ENCODE measurements at regions not wholly inside any gene's neighbourhood (a gene's known extent, or its start where the extent isn't known, plus 50 kb on each side); places are given as distances from the start of the nearest gene placed in this dataset.
"Not testable (repeated sequence)": the region's sequence is repeated elsewhere in the genome, so short reads cannot be mapped to it uniquely, and the experiment has no call there.

DNA sequence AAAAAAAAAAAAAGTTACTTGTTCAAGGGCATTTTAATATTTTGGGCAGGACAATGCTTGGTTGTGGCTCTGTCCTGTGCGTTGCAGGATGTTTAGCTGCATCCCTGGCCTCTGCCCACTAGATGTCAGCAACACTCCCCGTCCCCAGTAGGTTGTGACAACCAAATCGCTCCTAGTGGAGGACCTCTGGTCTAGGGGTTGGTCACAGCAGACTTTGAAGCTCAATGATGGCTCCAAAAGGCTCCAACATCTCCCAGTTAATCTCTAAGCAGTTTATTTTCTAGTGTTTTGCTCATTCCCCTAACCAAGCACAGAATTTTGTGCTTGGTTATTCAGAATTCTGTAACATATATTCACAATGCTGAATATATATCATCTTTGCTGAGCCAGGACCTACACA, 67.0 kb downstream of the CHRNA1 start:
- peak; percentile 61 for DNase-seq (ENCODE audit: low read depth)

DNA sequence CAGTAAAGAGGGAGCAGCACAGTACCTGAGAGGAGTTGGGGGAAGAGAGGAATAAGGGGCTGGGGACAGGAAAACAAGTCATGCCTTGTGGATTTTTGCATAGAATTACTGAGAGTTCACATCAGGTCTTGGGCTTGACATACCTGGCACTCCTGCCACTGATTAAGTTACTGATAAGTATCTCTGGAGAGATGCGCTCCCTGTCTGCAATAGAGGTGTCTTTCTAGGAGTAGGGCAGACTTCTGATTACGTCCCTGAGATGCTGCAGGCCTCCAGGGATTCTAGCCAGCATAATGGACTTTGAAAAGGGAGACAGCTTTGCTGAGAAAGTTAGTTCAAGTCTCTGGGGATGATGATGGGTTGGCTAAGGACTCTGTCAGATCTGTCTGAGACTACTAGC, 69.4 kb downstream of the CHRNA1 start:
- no peak for DNase-seq (ENCODE audit: low read depth)

DNA sequence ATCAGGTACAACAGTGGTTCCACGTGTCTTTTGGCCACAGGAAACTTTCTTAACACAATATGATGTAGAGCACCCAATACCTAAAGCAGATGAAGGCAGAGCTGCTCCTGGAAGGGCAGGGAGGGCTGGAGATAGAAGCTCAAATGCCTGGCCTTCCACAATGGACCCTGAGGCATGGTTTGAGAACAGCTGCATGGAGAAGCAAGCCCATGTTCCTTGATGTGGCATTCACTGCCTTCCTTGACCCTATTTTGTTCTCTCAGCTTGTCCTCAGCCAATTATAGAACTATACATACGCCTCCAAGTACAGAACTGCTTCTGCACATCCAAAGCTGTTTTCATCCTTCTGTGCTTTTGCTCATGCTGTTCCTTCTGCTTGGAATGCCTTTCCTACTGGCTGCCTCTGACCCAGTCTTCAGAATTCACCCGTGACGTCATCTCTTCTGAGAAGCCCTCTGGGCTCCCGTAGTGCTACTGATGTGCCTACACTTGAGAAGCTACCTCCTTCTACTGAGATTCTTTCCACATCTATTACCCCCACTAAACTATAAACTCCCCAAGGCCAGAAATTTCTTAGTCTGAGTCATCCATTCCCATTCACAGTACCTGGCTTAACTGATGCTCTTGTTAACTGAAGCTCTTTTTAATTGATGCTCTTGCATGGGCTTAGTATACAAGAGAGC, 69.9 kb downstream of the CHRNA1 start:
- DNase-seq (ENCODE audit: low read depth) = no peak

DNA sequence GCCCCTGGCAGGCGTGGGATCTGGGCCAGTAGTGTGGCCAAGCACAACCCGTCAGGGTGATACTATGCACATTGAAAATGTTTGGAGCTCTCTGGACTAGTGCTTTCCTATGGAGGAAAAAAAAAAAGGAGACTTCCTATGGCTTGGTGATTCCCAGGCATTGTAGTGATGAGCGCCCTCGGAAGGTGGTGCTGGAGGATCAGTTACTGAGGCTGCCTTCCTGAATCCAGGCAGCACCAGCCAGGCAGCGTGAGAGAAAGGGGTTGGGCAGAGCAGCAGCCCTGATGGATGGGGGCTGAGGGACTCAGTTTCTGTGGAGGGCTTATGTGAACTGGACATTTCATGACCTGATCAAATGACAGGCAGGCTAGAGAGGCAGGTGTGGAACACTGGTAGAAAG, 70.9 kb downstream of the CHRNA1 start:
- DNase-seq (ENCODE audit: low read depth) = no peak

DNA sequence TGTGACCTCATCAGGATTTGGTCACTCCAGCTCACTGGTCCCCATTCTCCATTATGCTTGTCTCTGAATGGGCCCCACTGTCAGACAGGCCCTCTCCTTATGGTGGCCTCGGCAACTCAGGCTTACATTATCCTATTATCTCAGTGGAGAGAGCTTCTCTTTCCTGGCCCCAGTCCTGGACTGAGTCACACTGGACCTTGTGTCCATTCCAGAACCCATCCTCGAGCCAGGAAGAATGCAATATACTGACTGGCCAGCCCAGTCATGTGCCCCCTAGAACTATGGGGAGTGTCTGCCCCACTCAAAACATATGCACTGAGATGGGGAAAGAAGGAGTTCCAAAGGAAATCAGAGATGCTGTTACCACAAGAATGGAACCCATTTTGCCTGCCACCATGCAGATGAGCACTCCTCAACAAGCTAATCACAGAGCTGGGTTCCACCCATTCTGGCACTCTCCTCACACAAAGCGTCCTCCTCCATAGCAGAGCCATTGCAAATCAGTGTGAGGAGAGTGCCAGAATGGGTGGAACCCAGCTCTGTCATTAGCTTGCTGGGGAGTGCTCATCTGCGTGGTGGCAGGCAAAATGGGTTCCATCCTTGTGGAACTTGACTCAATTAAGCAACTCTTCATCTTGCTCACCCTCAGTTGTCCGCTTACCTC, 71.9 kb downstream of the CHRNA1 start:
- DNase-seq (ENCODE audit: low read depth) = no peak

DNA sequence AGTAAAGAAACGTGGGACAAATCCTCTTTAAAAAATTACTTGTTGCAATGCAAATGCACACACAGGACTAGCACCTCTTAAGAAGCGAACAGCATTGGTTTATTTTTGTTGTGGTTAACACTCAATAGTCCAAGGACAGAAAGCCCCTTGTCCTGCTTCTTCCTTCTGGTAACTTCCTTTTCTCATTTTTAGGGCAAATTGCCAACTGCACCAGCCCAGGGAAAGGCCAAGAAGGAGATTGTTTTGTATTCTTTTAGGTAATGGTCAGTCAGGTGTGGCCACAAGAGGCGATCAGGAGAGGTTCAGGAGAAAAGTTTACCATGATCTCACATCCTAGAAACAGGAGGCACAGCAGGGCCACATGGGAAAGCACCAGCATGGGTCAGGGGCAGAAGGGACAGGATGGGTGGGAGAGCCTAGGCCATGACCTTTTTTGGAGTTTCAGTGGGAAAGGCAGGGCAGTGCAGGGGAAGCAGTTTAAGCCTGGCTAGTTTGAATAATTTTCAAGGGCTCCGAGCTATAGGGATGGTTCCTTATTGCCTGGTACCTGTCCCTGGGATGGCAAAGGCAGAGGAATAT, 73.0 kb downstream of the CHRNA1 start:
- no peak for DNase-seq (ENCODE audit: low read depth)

DNA sequence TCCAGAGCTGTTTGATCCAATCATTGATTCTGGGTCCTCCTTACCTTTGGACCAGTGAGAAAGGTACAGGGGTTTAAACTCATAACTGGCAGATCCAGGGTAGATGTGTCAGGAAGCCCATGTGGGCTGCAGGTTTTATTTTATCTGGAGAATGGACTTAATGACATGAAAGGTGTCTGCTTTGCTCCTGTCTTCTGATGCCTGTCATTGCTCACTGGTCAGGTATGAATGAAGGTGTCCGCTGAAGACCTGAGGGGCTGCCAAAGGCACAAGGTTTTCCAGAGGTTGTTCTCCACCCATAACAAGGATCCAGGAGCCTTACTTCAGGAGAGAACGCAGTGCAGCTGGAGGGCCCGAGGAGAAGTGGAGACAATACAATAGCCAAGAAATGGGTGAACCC, 74.2 kb downstream of the CHRNA1 start:
- no peak for DNase-seq (ENCODE audit: low read depth)

DNA sequence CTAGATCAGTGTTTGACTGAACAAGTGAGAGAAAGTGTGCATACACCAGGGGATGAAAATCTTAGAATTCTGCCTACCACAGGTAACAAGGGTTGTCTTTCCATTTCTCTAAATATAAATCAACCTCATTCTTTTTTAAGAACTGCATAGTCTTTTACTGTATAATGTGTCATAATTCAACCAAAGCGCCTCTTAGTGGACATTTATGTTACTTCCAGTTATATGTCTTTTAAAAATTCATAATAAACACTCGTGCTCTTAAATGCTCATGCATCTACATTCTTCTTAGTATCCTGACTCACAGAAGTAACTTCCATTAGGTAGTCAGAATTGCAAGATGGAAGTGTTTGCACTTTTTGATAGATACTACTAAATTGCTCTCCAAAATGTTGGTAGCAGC, 76.2 kb downstream of the CHRNA1 start:
- DNase-seq (ENCODE audit: low read depth) = peak; percentile 34

DNA sequence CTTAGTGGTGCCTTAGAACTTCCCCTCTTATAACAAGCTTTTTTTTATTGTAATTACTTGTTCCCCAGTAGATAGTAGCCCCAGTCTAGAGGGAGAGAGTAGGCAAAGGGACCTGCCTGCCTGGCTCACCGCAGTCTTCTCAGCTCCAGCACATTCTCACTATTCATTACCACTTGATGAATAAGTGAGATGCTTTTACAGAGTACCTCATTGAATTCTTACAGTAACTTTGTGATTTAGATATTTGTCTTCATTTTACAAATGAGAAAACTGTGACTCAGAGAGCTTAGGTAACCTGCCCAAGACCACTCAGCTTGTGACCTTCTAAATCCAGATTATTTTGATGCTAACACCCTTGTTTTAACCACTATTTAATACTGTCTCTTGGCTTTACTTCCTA, 77.8 kb downstream of the CHRNA1 start:
- no peak for DNase-seq (ENCODE audit: low read depth)

DNA sequence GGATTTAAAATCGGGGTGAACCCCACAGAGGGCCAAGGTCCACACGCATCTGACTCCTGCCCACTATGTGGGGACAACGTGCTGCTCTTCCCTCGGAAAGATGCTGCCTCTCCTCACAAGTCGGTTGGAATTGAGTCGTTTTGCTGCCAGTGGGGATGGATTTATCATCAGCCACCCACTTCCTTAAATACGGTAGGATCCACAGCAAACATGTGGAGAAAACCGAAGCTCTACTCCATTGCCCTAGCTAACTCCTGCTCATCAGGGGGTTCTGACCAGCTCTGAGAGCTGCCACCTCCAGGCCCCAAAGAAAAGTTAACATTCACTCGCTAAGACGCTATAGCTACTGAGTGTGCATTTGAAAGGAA, 80.9 kb downstream of the CHRNA1 start:
- DNase-seq (ENCODE audit: low read depth) = peak; percentile 46

DNA sequence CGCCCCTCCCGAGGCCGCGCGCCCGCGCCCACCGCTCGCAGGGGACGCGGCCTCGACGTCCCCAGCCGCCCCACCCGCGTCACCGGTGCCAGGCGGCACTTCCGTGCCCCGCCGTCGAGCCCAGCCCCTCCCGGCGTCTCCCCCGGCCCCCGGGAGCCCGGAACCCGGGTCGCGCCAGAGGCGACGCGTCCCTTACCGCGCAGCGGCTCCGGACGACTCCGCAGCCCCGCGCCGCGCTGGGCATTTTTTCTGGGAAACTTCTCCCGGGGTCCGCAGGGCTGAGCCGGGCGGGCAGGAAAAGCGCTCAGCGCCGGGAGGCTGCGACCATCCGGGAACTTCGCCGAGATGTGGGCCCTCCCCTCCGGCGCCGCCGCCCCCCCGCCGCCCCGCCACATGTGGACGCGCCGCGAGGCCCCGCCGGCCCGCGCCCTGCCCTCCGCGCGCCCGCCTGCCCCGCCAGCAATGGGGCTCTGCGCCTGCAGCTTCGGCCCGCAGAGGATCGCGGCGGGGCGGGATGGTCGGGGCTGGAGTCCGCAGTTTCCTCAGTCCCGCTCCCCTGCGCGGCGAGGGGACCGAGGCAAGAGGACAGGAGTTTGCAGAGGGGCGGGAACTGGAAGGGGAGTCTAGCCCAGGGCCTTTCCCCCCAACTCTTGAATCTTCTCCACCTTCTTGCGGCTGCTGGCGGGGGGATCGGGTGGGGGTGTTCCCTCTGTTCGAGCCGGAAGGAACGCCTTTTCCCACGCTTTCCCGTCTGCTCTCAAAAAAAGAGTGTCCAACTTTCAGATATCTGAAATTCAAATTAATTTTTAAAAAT, 81.5 kb downstream of the CHRNA1 start:
- peak; percentile 38 for DNase-seq (ENCODE audit: low read depth)

DNA sequence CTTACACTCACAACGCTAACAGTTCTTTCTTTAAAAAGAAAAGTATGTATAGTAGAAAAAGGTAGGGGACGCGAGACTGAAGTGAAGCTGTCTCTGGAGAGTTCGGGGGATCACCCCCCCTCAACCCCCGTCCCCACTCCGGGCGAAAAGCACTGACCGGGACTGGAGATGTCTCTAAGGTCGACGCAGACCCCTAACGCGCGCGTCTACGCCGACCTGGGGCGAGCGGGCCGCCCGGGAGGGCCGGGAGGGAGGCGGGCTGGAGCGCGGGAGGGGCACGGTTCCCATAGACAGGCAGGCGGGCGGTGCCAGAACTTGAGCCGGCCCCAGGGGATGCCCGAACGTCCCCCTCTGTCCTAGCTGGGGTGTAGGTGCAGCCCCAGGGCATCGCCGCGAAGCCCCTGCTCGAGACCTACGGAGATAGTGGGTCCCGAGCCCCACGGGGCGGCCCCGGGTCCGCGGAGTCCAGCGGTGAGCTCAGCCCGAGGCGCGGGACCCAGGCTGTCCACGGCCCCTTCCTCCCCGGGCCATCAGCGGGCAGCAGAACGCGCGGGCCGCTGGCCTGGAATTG, 82.2 kb downstream of the CHRNA1 start:
- DNase-seq (ENCODE audit: low read depth) = peak; percentile 39

DNA sequence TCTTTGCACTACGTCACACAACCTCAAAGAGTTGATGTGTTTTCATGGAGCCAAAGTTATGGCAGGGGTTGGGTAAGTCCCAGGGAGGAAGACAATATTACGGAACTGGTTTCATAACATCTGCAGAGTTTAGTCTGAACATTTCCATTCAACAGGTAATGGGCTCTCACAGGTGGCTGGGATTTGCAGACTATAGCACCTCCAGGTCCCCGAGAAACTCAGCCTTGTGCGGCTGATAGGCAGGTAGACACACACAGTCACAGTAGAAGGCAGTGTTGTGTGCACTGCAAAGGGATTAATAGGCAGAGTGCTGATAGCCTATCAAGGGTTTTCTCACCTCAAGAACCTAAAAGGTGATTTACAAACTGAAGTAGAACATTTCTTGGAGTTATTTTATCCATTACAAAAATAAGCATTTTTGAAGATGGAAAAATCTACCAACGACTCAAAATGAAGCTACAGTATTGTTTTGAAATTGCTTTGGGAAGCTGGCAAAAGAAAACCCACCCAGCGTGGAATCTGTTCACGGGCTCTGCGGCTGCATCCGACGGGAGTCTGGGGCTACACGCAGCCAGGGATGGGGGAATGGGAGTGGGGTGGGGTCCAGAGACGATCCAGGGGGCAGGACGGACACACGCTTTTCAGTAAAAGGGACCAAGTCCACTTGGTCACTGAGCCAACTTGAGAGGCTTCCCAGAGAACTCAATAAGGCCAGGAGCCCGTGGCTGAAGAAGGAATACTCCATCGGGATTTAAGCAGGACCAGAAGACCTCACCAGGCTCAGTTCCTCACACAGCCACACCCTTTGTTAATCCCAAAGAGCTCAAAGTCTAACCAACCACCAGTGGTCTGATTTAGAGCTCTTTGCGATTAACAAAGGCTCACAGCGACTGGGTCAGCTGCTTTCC, 82.9 kb downstream of the CHRNA1 start:
- DNase-seq (ENCODE audit: low read depth) = peak; percentile 21

DNA sequence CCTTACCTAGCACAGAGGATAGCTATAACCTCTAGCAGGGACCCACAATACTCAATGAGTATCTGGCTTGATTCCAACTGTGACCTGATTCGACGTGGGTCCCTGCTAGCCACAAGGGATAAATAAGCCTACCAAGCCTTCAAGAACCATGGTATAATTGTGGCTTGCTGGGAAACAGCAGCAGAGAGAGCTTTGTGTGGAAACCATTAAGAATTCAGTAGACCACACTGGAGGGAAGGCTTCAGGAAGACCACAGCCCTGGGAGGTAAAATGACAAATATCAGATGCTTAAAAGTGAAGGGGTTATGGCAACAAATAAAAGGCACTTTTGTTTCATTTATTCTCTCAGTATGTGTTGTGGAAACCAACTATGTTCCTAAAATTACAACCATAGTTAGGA, 82.6 kb upstream of the WIPF1 start:
- DNase-seq (ENCODE audit: low read depth) = no peak

DNA sequence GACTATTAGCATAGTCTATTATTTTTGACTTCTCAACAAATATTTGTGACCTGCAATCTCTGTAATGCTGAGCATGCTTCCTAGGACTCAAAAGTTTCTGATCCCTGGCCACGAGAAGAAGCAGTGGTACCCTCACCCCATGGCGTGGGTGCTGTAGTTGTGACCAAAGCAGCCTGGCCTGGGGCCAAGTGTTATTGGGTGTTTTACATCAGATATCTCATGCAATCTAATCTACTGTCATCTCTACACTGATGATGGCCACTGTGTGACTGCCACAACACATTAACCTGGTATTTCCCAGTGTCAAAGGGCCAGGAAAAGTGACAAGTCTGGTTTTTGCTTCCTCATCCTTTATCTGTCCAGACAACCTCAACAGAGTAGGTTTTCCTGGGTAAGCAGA, 80.8 kb upstream of the WIPF1 start:
- no peak for DNase-seq (ENCODE audit: low read depth)

DNA sequence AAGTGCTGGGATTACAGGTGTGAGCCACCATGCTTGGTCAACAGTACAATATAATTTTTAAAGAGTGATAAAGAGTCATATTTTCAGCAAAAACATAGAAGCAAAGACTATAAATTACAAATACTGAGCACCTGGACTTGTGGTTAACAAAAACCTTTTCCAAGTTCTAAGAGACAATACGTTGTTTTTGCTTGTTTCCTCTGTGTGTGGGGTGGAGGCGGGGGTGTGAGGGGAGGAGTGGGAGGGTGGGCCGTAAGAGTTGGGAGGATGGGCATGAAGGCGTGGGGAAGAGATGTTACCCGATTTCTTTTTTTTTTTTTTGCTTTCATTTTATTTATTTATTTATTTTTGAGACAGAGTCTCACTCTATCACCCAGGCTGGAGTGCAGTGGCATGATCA, 78.0 kb upstream of the WIPF1 start:
- DNase-seq (ENCODE audit: low read depth) = no peak

DNA sequence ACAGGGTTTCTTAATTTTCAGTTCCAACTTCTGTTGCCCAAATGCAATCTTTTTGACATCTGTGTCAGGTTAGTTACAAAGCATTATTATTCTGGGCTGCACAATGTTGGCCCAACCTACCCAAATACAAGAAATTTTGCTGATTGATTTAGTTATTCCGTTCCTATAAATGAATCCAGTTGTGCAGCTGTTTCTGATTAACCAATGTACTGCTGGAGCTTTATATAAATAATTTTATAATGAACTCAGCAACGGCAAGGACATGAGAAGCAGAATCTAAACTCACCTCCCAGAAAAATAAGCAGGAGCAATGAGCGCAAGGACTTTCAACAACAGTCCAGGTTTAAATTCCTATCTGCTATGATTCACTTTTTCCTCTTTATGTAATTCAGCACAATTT, 76.3 kb upstream of the WIPF1 start:
- no peak for DNase-seq (ENCODE audit: low read depth)

DNA sequence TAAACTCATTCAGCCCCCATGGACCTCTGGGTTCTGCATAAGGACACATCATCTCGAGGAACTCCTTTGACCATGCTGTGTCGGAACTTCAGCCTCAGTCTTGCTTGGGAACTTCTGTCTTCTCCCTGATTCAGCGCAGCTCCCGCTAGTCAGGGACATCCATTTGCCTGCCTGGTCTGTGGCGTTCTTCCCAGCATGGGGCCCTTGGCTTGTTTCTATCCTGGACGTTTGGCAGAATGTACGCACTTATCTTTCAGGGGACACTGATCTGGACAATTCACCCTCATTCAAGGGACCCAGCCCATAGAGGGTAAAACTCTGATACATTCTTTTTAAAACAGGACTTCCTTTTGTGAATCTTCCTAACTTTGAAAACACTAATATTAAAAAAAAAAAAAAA, 75.8 kb upstream of the WIPF1 start:
- no peak for DNase-seq (ENCODE audit: low read depth)

DNA sequence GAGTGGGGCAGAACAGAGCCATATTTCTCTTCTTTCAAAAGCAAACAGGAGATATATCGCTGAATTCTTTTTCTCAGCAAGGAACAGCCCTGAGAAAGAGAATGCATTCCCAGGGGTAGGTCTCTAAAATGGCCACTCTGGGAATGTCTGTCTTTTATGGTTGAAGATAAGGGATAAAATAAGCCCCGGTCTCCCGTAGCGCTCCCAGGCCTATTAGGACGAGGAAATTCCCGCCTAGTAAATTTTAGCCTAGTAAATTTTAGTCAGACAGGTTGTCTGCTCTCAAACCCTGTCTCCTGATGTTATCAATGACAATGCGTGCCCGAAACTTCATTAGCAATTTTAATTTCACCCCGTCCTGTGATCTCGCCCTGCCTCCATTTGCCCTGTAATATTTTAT, 73.9 kb upstream of the WIPF1 start:
- DNase-seq (ENCODE audit: low read depth) = not testable (repeated sequence)

DNA sequence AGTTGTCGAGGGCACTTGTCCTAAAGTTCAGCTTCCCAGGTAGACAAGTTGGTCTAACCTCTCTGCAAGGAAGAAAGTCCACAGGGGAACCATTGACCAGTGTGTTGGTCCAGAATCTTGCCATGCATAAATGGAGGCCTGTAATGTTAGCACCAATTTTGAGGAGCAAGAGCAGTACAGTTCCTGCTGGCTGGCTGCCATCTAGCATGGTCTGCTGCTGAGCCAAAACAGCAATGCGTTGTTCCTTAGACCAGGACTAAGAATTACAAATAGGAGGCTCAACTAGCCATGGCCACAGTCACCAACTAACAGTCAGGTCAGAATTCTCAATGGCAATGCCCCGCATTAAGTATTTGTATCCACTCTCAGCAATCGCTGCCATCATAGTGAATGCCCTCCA, 72.8 kb upstream of the WIPF1 start:
- DNase-seq (ENCODE audit: low read depth) = no peak

DNA sequence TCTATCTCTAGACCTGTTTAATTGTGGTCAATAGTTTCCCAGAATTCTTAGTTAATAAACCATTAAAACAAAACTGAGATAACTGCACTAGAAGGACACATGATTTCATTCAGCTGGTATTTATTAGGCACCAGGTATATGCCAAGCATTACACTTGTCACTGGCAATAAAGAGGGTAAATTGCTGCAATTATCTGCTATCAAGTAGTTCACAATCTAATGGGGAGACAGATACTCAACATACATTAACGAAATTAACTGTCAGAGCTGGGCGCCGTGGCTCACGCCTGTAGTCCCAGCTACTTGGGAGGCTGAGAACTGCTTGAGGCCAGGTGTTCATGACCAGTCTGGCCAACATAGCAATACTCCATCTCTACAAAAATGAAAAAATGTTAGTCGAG, 71.7 kb upstream of the WIPF1 start:
- DNase-seq (ENCODE audit: low read depth) = no peak
